Islet precursor cell (in vitro differentiated cells): ENCODE measurements at regions not wholly inside any gene's neighbourhood (a gene's known extent, or its start where the extent isn't known, plus 50 kb on each side); places are given as distances from the start of the nearest gene placed in this dataset.
A peak's percentile ranks its signal among the peaks of the same experiment; 100 is the strongest.

Experiments
- DNase-seq: peaks from one replicate; pipeline ENCODE4 v3.0.0-alpha.2; 2018

- no peak for DNase-seq
These were observed 583.7 kb downstream of the KCNJ2 start for GRCh38 chr17:70752966-70753467.

- no peak for DNase-seq
These were observed 593.7 kb downstream of the KCNJ2 start for GRCh38 chr17:70763018-70763417.

- DNase-seq, result no peak
These were observed 597.9 kb downstream of the KCNJ2 start for GRCh38 chr17:70767102-70767701.

- DNase-seq, result no peak
These were observed 600.6 kb downstream of the KCNJ2 start for GRCh38 chr17:70769956-70770355.

GRCh38 chr17:70771804-70772386 is 602.6 kb downstream of the KCNJ2 start:
- DNase-seq, result no peak

- DNase-seq, result no peak
These were observed 603.4 kb downstream of the KCNJ2 start for GRCh38 chr17:70772761-70773160.

GRCh38 chr17:70773258-70773657 is 603.9 kb downstream of the KCNJ2 start:
- DNase-seq, result no peak

GRCh38 chr17:70774339-70775117 is 605.2 kb downstream of the KCNJ2 start:
- DNase-seq, result no peak

- DNase-seq, result no peak
These were observed 606.3 kb downstream of the KCNJ2 start for GRCh38 chr17:70775679-70776078.

GRCh38 chr17:70776441-70776840 is 607.1 kb downstream of the KCNJ2 start:
- no peak for DNase-seq

GRCh38 chr17:70780031-70780430 is 610.7 kb downstream of the KCNJ2 start:
- DNase-seq, result no peak

GRCh38 chr17:70786081-70786480 is 616.7 kb downstream of the KCNJ2 start:
- no peak for DNase-seq

- no peak for DNase-seq
These were observed 618.5 kb downstream of the KCNJ2 start for GRCh38 chr17:70787721-70788300.

- no peak for DNase-seq
These were observed 622.6 kb downstream of the KCNJ2 start for GRCh38 chr17:70791748-70792443.

GRCh38 chr17:70794738-70795137 is 625.4 kb downstream of the KCNJ2 start:
- no peak for DNase-seq

GRCh38 chr17:70795620-70796019 is 626.3 kb downstream of the KCNJ2 start:
- no peak for DNase-seq

- DNase-seq, result no peak
These were observed 627.4 kb downstream of the KCNJ2 start for GRCh38 chr17:70796757-70797156.

- DNase-seq, result no peak
These were observed 627.8 kb downstream of the KCNJ2 start for GRCh38 chr17:70797166-70797565.

GRCh38 chr17:70804161-70804560 is 634.8 kb downstream of the KCNJ2 start:
- peak; percentile 28 for DNase-seq

GRCh38 chr17:70808596-70808995 is 639.3 kb downstream of the KCNJ2 start:
- no peak for DNase-seq

- DNase-seq, result no peak
These were observed 641.3 kb downstream of the KCNJ2 start for GRCh38 chr17:70810609-70811008.

GRCh38 chr17:70813355-70813930 is 644.1 kb downstream of the KCNJ2 start:
- no peak for DNase-seq

GRCh38 chr17:70819183-70819582 is 649.9 kb downstream of the KCNJ2 start:
- no peak for DNase-seq
